ENCODE measurements at regions not wholly inside any gene's neighbourhood (a gene's known extent, or its start where the extent isn't known, plus 50 kb on each side); places are given as distances from the start of the nearest gene placed in this dataset.
A peak's percentile ranks its signal among the peaks of the same experiment; 100 is the strongest.
"Not testable (repeated sequence)": the region's sequence is repeated elsewhere in the genome, so short reads cannot be mapped to it uniquely, and the experiment has no call there.

- peaks cover 0 to 5% (median 0%) of the 10 kb centered on the region in 3 donors for H3K27me3 Mint-ChIP-seq (ENCODE audit: low read depth in 3 of 3)
- H3K27ac Mint-ChIP-seq = no peak overlapping the region
- DNase-seq = no peak
- no peak overlapping the region for H3K4me3 Mint-ChIP-seq
- peaks cover 0 to 4% (median 0%) of the 10 kb centered on the region in 3 donors for H3K36me3 Mint-ChIP-seq
- peaks cover 3 to 25% (median 5%) of the 10 kb centered on the region in 6 donors for H3K9me3 Mint-ChIP-seq
- H3K4me1 Mint-ChIP-seq = no peaks in the 10 kb centered on the region
Measured at GRCh38 chr5:155575861-155576260, 562.3 kb downstream of the KIF4B start.

GRCh38 chr5:155586808-155587207 is 573.3 kb downstream of the KIF4B start:
- H3K36me3 Mint-ChIP-seq, H3K27ac Mint-ChIP-seq: not testable (repeated sequence)

GRCh38 chr5:155587458-155587857 is 573.9 kb downstream of the KIF4B start:
- Mint-ChIP-seq H3K27me3 (ENCODE audit: low read depth in 3 of 3) (peaks cover 0 to 2% (median 0%) of the 10 kb centered on the region in 3 donors), H3K4me1 (no peaks in the 10 kb centered on the region), H3K9me3 (no peaks in the 10 kb centered on the region), H3K27ac (no peak overlapping the region), H3K4me3 (no peak overlapping the region), H3K36me3 (no peaks in the 10 kb centered on the region)
- no peak for DNase-seq

More at GRCh38 chr5:155586808-155587207, 573.3 kb downstream of the KIF4B start:
- DNase-seq; H3K27me3 Mint-ChIP-seq (ENCODE audit: low read depth in 3 of 3); H3K9me3 Mint-ChIP-seq; H3K4me1 Mint-ChIP-seq; H3K4me3 Mint-ChIP-seq: not testable (repeated sequence)

- H3K9me3 Mint-ChIP-seq = peaks cover 0 to 2% (median 0%) of the 10 kb centered on the region in 6 donors
- no peak for DNase-seq
- no peak overlapping the region for H3K27ac Mint-ChIP-seq
- H3K27me3 Mint-ChIP-seq (ENCODE audit: low read depth in 3 of 3) = peaks cover 0 to 2% (median 0%) of the 10 kb centered on the region in 3 donors
- H3K4me3 Mint-ChIP-seq = no peak overlapping the region
- no peaks in the 10 kb centered on the region for H3K36me3 Mint-ChIP-seq
- H3K4me1 Mint-ChIP-seq = no peaks in the 10 kb centered on the region
Measured at GRCh38 chr5:155591273-155591672, 577.7 kb downstream of the KIF4B start.

- H3K27ac Mint-ChIP-seq = no peak overlapping the region
Measured at GRCh38 chr5:155594270-155594669, 580.7 kb downstream of the KIF4B start.

GRCh38 chr5:155595791-155596190 is 582.2 kb downstream of the KIF4B start:
- Mint-ChIP-seq H3K27me3 (ENCODE audit: low read depth in 3 of 3) (no peaks in the 10 kb centered on the region), H3K9me3 (peaks cover 0 to 2% (median 0%) of the 10 kb centered on the region in 6 donors), H3K4me3 (no peak overlapping the region), H3K4me1 (no peaks in the 10 kb centered on the region), H3K36me3 (no peaks in the 10 kb centered on the region), H3K27ac (no peak overlapping the region)
- no peak for DNase-seq

More at GRCh38 chr5:155594270-155594669, 580.7 kb downstream of the KIF4B start:
- no peak for DNase-seq
- H3K4me3 Mint-ChIP-seq = no peak overlapping the region
- H3K4me1 Mint-ChIP-seq = no peaks in the 10 kb centered on the region
- no peaks in the 10 kb centered on the region for H3K27me3 Mint-ChIP-seq (ENCODE audit: low read depth in 3 of 3)
- no peaks in the 10 kb centered on the region for H3K36me3 Mint-ChIP-seq
- peaks cover 0 to 2% (median 0%) of the 10 kb centered on the region in 6 donors for H3K9me3 Mint-ChIP-seq

GRCh38 chr5:155598552-155598951 is 585.0 kb downstream of the KIF4B start:
- H3K4me1 Mint-ChIP-seq = no peaks in the 10 kb centered on the region
- DNase-seq = no peak
- H3K36me3 Mint-ChIP-seq = no peaks in the 10 kb centered on the region
- peaks cover 0 to 2% (median 0%) of the 10 kb centered on the region in 6 donors for H3K9me3 Mint-ChIP-seq
- H3K27ac Mint-ChIP-seq = no peak overlapping the region
- peaks cover 0 to 2% (median 1%) of the 10 kb centered on the region in 3 donors for H3K27me3 Mint-ChIP-seq (ENCODE audit: low read depth in 3 of 3)
- H3K4me3 Mint-ChIP-seq = no peak overlapping the region

GRCh38 chr5:155605920-155606319 is 592.4 kb downstream of the KIF4B start:
- H3K27me3 Mint-ChIP-seq (ENCODE audit: low read depth in 3 of 3) = peaks cover 3 to 7% (median 3%) of the 10 kb centered on the region in 3 donors
- DNase-seq = no peak
- H3K27ac Mint-ChIP-seq = no peak overlapping the region
- no peak overlapping the region for H3K4me3 Mint-ChIP-seq
- H3K36me3 Mint-ChIP-seq = peaks cover 0 to 5% (median 0%) of the 10 kb centered on the region in 3 donors
- H3K9me3 Mint-ChIP-seq = peaks cover 0 to 12% (median 0%) of the 10 kb centered on the region in 6 donors
- H3K4me1 Mint-ChIP-seq = no peaks in the 10 kb centered on the region

- peak; percentile 10 to 54 (median 19) for DNase-seq
- no peaks in the 10 kb centered on the region for H3K36me3 Mint-ChIP-seq
- H3K4me1 Mint-ChIP-seq = no peaks in the 10 kb centered on the region
- H3K4me3 Mint-ChIP-seq = no peak overlapping the region
- no peaks in the 10 kb centered on the region for H3K9me3 Mint-ChIP-seq
- H3K27ac Mint-ChIP-seq = no peak overlapping the region
- peaks cover 0 to 15% (median 5%) of the 10 kb centered on the region in 3 donors for H3K27me3 Mint-ChIP-seq (ENCODE audit: low read depth in 3 of 3)
Measured at GRCh38 chr5:155616779-155617392, 603.3 kb downstream of the KIF4B start.

GRCh38 chr5:155619688-155620087 is 606.1 kb downstream of the KIF4B start:
- peaks cover 0 to 17% (median 6%) of the 10 kb centered on the region in 3 donors for H3K27me3 Mint-ChIP-seq (ENCODE audit: low read depth in 3 of 3)
- H3K9me3 Mint-ChIP-seq = no peaks in the 10 kb centered on the region
- no peaks in the 10 kb centered on the region for H3K36me3 Mint-ChIP-seq
- H3K27ac Mint-ChIP-seq = no peak overlapping the region
- DNase-seq = no peak
- no peaks in the 10 kb centered on the region for H3K4me1 Mint-ChIP-seq
- H3K4me3 Mint-ChIP-seq = no peak overlapping the region

- Mint-ChIP-seq H3K27me3 (ENCODE audit: low read depth in 3 of 3) (peaks cover 0 to 23% (median 7%) of the 10 kb centered on the region in 3 donors), H3K4me1 (no peaks in the 10 kb centered on the region), H3K36me3 (no peaks in the 10 kb centered on the region), H3K9me3 (no peaks in the 10 kb centered on the region), H3K27ac (no peak overlapping the region), H3K4me3 (no peak overlapping the region)
- no peak for DNase-seq
Measured at GRCh38 chr5:155620821-155621410, 607.4 kb downstream of the KIF4B start.

GRCh38 chr5:155624597-155625241 is 611.2 kb downstream of the KIF4B start:
- no peaks in the 10 kb centered on the region for H3K9me3 Mint-ChIP-seq
- no peak overlapping the region for H3K4me3 Mint-ChIP-seq
- no peaks in the 10 kb centered on the region for H3K36me3 Mint-ChIP-seq
- H3K27me3 Mint-ChIP-seq (ENCODE audit: low read depth in 3 of 3) = peaks cover 0 to 28% (median 5%) of the 10 kb centered on the region in 3 donors
- no peak for DNase-seq
- no peaks in the 10 kb centered on the region for H3K4me1 Mint-ChIP-seq
- H3K27ac Mint-ChIP-seq = no peak overlapping the region

- peaks cover 1 to 24% (median 5%) of the 10 kb centered on the region in 3 donors for H3K27me3 Mint-ChIP-seq (ENCODE audit: low read depth in 3 of 3)
- H3K27ac Mint-ChIP-seq = no peak overlapping the region
Measured at GRCh38 chr5:155625315-155625714, 611.8 kb downstream of the KIF4B start.

GRCh38 chr5:155625897-155626543 is 612.5 kb downstream of the KIF4B start:
- Mint-ChIP-seq H3K4me3 (no peak overlapping the region), H3K9me3 (no peaks in the 10 kb centered on the region), H3K27ac (no peak overlapping the region), H3K36me3 (no peaks in the 10 kb centered on the region), H3K4me1 (no peaks in the 10 kb centered on the region), H3K27me3 (ENCODE audit: low read depth in 3 of 3) (peaks cover 1 to 18% (median 5%) of the 10 kb centered on the region in 3 donors)
- no peak for DNase-seq

More at GRCh38 chr5:155625315-155625714, 611.8 kb downstream of the KIF4B start:
- no peak for DNase-seq
- no peak overlapping the region for H3K4me3 Mint-ChIP-seq
- no peaks in the 10 kb centered on the region for H3K36me3 Mint-ChIP-seq
- H3K9me3 Mint-ChIP-seq = no peaks in the 10 kb centered on the region
- no peaks in the 10 kb centered on the region for H3K4me1 Mint-ChIP-seq
